DMS79 treated with DMSO at 0.1 percent for 48 hours (cell line): ENCODE measurements at regions not wholly inside any gene's neighbourhood (a gene's known extent, or its start where the extent isn't known, plus 50 kb on each side); places are given as distances from the start of the nearest gene placed in this dataset.

Experiments used
- DNase-seq: peaks from one replicate; lab custom pipeline; 2025; lab: John Stamatoyannopoulos, UW

GRCh38 chr5:167557359-167557758 is 734.1 kb upstream of the WWC1 start:
- DNase-seq = no peak

- no peak for DNase-seq
Measured at GRCh38 chr5:167561796-167562195, 729.6 kb upstream of the WWC1 start.

GRCh38 chr5:167564275-167564674 is 727.2 kb upstream of the WWC1 start:
- no peak for DNase-seq

GRCh38 chr5:167565189-167565954 is 726.1 kb upstream of the WWC1 start:
- no peak for DNase-seq

GRCh38 chr5:167570431-167570830 is 721.0 kb upstream of the WWC1 start:
- DNase-seq = no peak

- DNase-seq = no peak
Measured at GRCh38 chr5:167571824-167572223, 719.6 kb upstream of the WWC1 start.

- peak; percentile 0 for DNase-seq
Measured at GRCh38 chr5:167573370-167574127, 717.9 kb upstream of the WWC1 start.

- no peak for DNase-seq
Measured at GRCh38 chr5:167574464-167574863, 717.0 kb upstream of the WWC1 start.

- no peak for DNase-seq
Measured at GRCh38 chr5:167575330-167575729, 716.1 kb upstream of the WWC1 start.

- DNase-seq = no peak
Measured at GRCh38 chr5:167576126-167576525, 715.3 kb upstream of the WWC1 start.

GRCh38 chr5:167576897-167577296 is 714.5 kb upstream of the WWC1 start:
- no peak for DNase-seq

GRCh38 chr5:167577616-167578015 is 713.8 kb upstream of the WWC1 start:
- no peak for DNase-seq

GRCh38 chr5:167578977-167579692 is 712.3 kb upstream of the WWC1 start:
- DNase-seq = no peak

GRCh38 chr5:167579693-167580055 is 711.8 kb upstream of the WWC1 start:
- no peak for DNase-seq

GRCh38 chr5:167580608-167581007 is 710.8 kb upstream of the WWC1 start:
- no peak for DNase-seq

GRCh38 chr5:167582283-167582682 is 709.2 kb upstream of the WWC1 start:
- DNase-seq = no peak

- DNase-seq = no peak
Measured at GRCh38 chr5:167582886-167583285, 708.6 kb upstream of the WWC1 start.

GRCh38 chr5:167585184-167585583 is 706.3 kb upstream of the WWC1 start:
- DNase-seq = no peak

GRCh38 chr5:167587772-167588437 is 703.5 kb upstream of the WWC1 start:
- no peak for DNase-seq

- no peak for DNase-seq
Measured at GRCh38 chr5:167592114-167592513, 699.3 kb upstream of the WWC1 start.

- no peak for DNase-seq
Measured at GRCh38 chr5:167593329-167594060, 698.0 kb upstream of the WWC1 start.

- DNase-seq = no peak
Measured at GRCh38 chr5:167594061-167594435, 697.4 kb upstream of the WWC1 start.
